HepG2 (cell line): ENCODE measurements at regions not wholly inside any gene's neighbourhood (a gene's known extent, or its start where the extent isn't known, plus 50 kb on each side); places are given as distances from the start of the nearest gene placed in this dataset.

Experiments
- ATAC-seq: fragments of 200-7000 bp; cut with Tn5 transposase; 3 replicates; pipeline ENCODE4 v1.9.1; 2020; ENCODE audit warnings: mild to moderate bottlenecking, moderate library complexity
- BruUV-seq: library from RNA; stranded (reverse); fragments of 400-500 nt; replicated peaks from 2 replicates; lab custom pipeline; 2021; lab: Mats Ljungman, UMichigan
- CTCF ChIA-PET: fragments of 300-600 bp; formaldehyde crosslinking; extraction: SDS; loops from one replicate; lab custom pipeline; 2021; ENCODE audit warnings: low total read pairs, inconsistent platforms, low intra/inter-chr PET ratio; lab: Yijun Ruan, JAX
- POLR2A ChIA-PET: fragments of 350-600 bp; sonication (Branson Sonifier 250); formaldehyde crosslinking; loops from one replicate; lab custom pipeline; 2020; ENCODE audit warnings: antibody characterized with exemption, inconsistent platforms; lab: Yijun Ruan, JAX
- DNase-seq: peaks from one replicate; pipeline ENCODE4 v3.0.0-alpha.2; 2015; ENCODE audit warnings: low spot score
- FAIRE-seq: peaks from 3 replicates; lab custom pipeline; 2011; peaks lifted over from hg19 to GRCh38; lab: Jason Lieb, UNC
- H2AFZ ChIP-seq: one replicate; pipeline ENCODE4 v1.6.1; 2011; ENCODE audit warnings: low read length, inconsistent platforms
- H3K27ac ChIP-seq: fragments of 300-600 bp; 3 replicates; pipeline ENCODE4 v1.8.0; 2011; ENCODE audit warnings: mixed run types, mild to moderate bottlenecking, mixed read lengths, low read length, inconsistent platforms; ENCODE audit not compliant: insufficient read depth; ENCODE audit errors: extremely low read length
- H3K27me3 ChIP-seq, 2 experiments: fragments of 200-600 bp in 1 of 2; 2 replicates in 1 of 2; 3 replicates in 1 of 2; pipeline versions ENCODE4 v1.6.0 to v1.8.0; 2011; ENCODE audit warnings: low read length in 2 of 2, mild to moderate bottlenecking in 2 of 2, moderate library complexity in 2 of 2, inconsistent platforms in 1 of 2; ENCODE audit not compliant: insufficient read depth in 2 of 2, control insufficient read depth in 1 of 2
- H3K36me3 ChIP-seq, 2 experiments: fragments of 200-600 bp in 1 of 2; replicated peaks in 1 of 2; 2 replicates in 1 of 2; 3 replicates in 1 of 2; pipeline versions ENCODE4 v1.5.1 to v1.8.0; 2011; ENCODE audit warnings: low read length in 2 of 2, inconsistent platforms in 1 of 2; ENCODE audit not compliant: insufficient read depth in 2 of 2, control insufficient read depth in 1 of 2
- H3K4me1 ChIP-seq: 2 replicates; pipeline ENCODE4 v1.5.1; 2012; ENCODE audit warnings: low read length, inconsistent platforms; ENCODE audit not compliant: insufficient read depth
- H3K4me2 ChIP-seq: 2 replicates; pipeline ENCODE4 v1.6.0; 2011; ENCODE audit warnings: low read depth, low read length, inconsistent platforms
- H3K4me3 ChIP-seq, 3 experiments: fragments of 200-600 bp in 1 of 3; sonication (generic), shearing (Covaris generic) in 1 of 3; replicated peaks in 1 of 3; 2 replicates each; pipeline ENCODE4 v1.5.1; 2011 to 2016; ENCODE audit warnings: low read length in 3 of 3, inconsistent platforms in 2 of 3, low read depth in 2 of 3, mild to moderate bottlenecking in 2 of 3, control low read depth in 1 of 3, mixed read lengths in 1 of 3; ENCODE audit not compliant: insufficient read depth in 1 of 3
- H3K79me2 ChIP-seq: one replicate; pipeline ENCODE4 v1.6.1; 2011; ENCODE audit warnings: low read length, inconsistent platforms; ENCODE audit not compliant: insufficient read depth
- H3K9ac ChIP-seq: 2 replicates; pipeline ENCODE4 v1.6.0; 2011; ENCODE audit warnings: mild to moderate bottlenecking, low read depth, low read length, inconsistent platforms; ENCODE audit not compliant: insufficient read depth
- H3K9me3 ChIP-seq: 2 replicates; pipeline ENCODE4 v1.5.1; 2012; ENCODE audit warnings: mild to moderate bottlenecking, low read length
- H4K20me1 ChIP-seq: 2 replicates; pipeline ENCODE4 v1.6.0; 2011; ENCODE audit warnings: inconsistent platforms, mild to moderate bottlenecking, low read length, moderate library complexity; ENCODE audit not compliant: insufficient read depth
- EP300 ChIP-seq, 3 experiments: sonication (generic) in 1 of 3; formaldehyde crosslinking in 1 of 3; IDR thresholded peaks; 2 replicates each; pipeline versions ENCODE4 v1.5.1 to v1.6.1; 2011 to 2020; ENCODE audit warnings: low read depth in 2 of 3, low read length in 2 of 3, borderline replicate concordance in 1 of 3, improper control_type of control experiment in 1 of 3, mild to moderate bottlenecking in 1 of 3, missing genetic modification reagents in 1 of 3, moderate library complexity in 1 of 3
- FIP1L1 ChIP-seq: fragments of 200-400 bp; formaldehyde crosslinking; IDR thresholded peaks from 2 replicates; pipeline ENCODE4 v1.6.1; 2018; ENCODE audit warnings: low read depth, mild to moderate bottlenecking, low read length, moderate library complexity, borderline replicate concordance; ENCODE audit not compliant: insufficient read depth
- HIC2 ChIP-seq: sonication (generic); formaldehyde crosslinking; IDR thresholded peaks from 2 replicates; pipeline ENCODE4 v1.9.0; 2022; ENCODE audit warnings: low read depth, missing genetic modification reagents
- HNRNPLL ChIP-seq: fragments of 200-400 bp; formaldehyde crosslinking; IDR thresholded peaks from 2 replicates; pipeline ENCODE4 v1.6.1; 2017; ENCODE audit warnings: mild to moderate bottlenecking, low read depth, low read length; ENCODE audit not compliant: poor library complexity, severe bottlenecking
- IRF2 ChIP-seq: IDR thresholded peaks from 2 replicates; pipeline ENCODE4 v1.6.1; 2018; ENCODE audit warnings: missing genetic modification reagents, missing compliant biosample characterization
- NCOA1 ChIP-seq: sonication (generic); formaldehyde crosslinking; IDR thresholded peaks from 2 replicates; pipeline ENCODE4 v1.9.0; 2021; ENCODE audit warnings: missing genetic modification reagents
- TEAD2 ChIP-seq: sonication (generic); formaldehyde crosslinking; IDR thresholded peaks from 2 replicates; pipeline ENCODE4 v1.9.0; 2021; ENCODE audit warnings: missing genetic modification reagents
- USF2 ChIP-seq, 2 experiments: sonication (generic) in 1 of 2; formaldehyde crosslinking in 1 of 2; IDR thresholded peaks; 2 replicates each; pipeline versions ENCODE4 v1.5.1 to v1.6.1; 2011 to 2020; ENCODE audit warnings: borderline replicate concordance in 1 of 2, low read depth in 1 of 2, low read length in 1 of 2, mild to moderate bottlenecking in 1 of 2, missing genetic modification reagents in 1 of 2, moderate library complexity in 1 of 2
- ZNF598 ChIP-seq: sonication (generic); formaldehyde crosslinking; IDR thresholded peaks from 2 replicates; pipeline ENCODE4 v1.5.1; 2020; ENCODE audit warnings: mild to moderate bottlenecking, missing genetic modification reagents, borderline replicate concordance
- ZNF605 ChIP-seq: sonication (generic); formaldehyde crosslinking; IDR thresholded peaks from 2 replicates; pipeline ENCODE4 v1.8.0; 2022; ENCODE audit warnings: mild to moderate bottlenecking, missing genetic modification reagents
- ZNF691 ChIP-seq: sonication (generic); formaldehyde crosslinking; IDR thresholded peaks from 2 replicates; pipeline ENCODE4 v1.4.0; 2020; ENCODE audit warnings: missing genetic modification reagents, low read depth, mild to moderate bottlenecking, borderline replicate concordance
- WGBS: methylation state at CpG from one replicate; pipeline ENCODE4 v1.1.6; 2017; ENCODE audit warnings: low lambda C conversion rate; 5-methylcytosine and 5-hydroxymethylcytosine counted together
- in situ Hi-C: cut with HindIII; loops from 2 replicates; pipeline ENCODE4 v1.10.0; 2017; ENCODE audit warnings: low pct_unique_long_range_greater_than_20kb; ENCODE audit not compliant: extremely low pct_ligation_motif_present
- intact Hi-C: fragments of 100-400 bp; cut with micrococcal nuclease; formaldehyde crosslinking; loops from one replicate; pipeline ENCODE4 v1.10.0; 2022; ENCODE audit not compliant: unreplicated experiment

- no peak for FAIRE-seq
- Histone ChIP-seq H2AFZ (no peak overlapping the region), H3K79me2 (no peaks in the 10 kb centered on the region), H3K9ac (no peak overlapping the region), H3K36me3 (no peaks in the 10 kb centered on the region), H4K20me1 (no peaks in the 10 kb centered on the region), H3K4me2 (no peak overlapping the region), H3K27ac (no peak overlapping the region), H3K4me3 (no peak overlapping the region), H3K4me1 (no peaks in the 10 kb centered on the region), H3K9me3 (peaks cover 22% of the 10 kb centered on the region), H3K27me3 (no peaks in the 10 kb centered on the region)
- ATAC-seq: no peak
- in situ Hi-C loops (no loop called here), intact Hi-C loops (no loop called here)
- BruUV-seq: no TSS peak
- 0% methylated on average over 2 of the region's 2 CpGs for WGBS
- POLR2A ChIA-PET: no interaction called here
- no peak for DNase-seq
- CTCF ChIA-PET: no interaction called here
- TF ChIP-seq EP300 (IDR thresholded peaks at IDR 0.05; ENCODE audit: low read depth in 2 of 2, low read length in 2 of 2) (no peak), EP300 (CRISPR knock-in tag; IDR thresholded peaks at IDR 0.05; ENCODE audit: borderline replicate concordance) (no peak), NCOA1 (CRISPR knock-in tag) (no peak), HNRNPLL (no peak), ZNF598 (no peak)
These were observed 69.5 kb upstream of the GNAZ start for GRCh38 chr22:23000657-23001347.

GRCh38 chr22:23001463-23001862, 68.9 kb upstream of the GNAZ start:
- H3K27ac ChIP-seq: no peak overlapping the region
- H4K20me1 ChIP-seq: no peaks in the 10 kb centered on the region
- H3K27me3 ChIP-seq: no peaks in the 10 kb centered on the region
- no peak overlapping the region for H2AFZ ChIP-seq
- ChIA-PET CTCF (no interaction called here), POLR2A (no interaction called here)
- H3K4me2 ChIP-seq: no peak overlapping the region
- H3K9ac ChIP-seq: no peak overlapping the region
- no peaks in the 10 kb centered on the region for H3K4me1 ChIP-seq
- intact Hi-C loops (no loop called here), in situ Hi-C loops (no loop called here)
- no peak for ATAC-seq
- no peak for FAIRE-seq
- peaks cover 20% of the 10 kb centered on the region for H3K9me3 ChIP-seq
- H3K4me3 ChIP-seq: no peak overlapping the region
- no peaks in the 10 kb centered on the region for H3K79me2 ChIP-seq
- no peaks in the 10 kb centered on the region for H3K36me3 ChIP-seq
- no TSS peak for BruUV-seq
- no peak for DNase-seq
- TF ChIP-seq USF2 (IDR thresholded peaks at IDR 0.05; ENCODE audit: low read depth, low read length) (no peak), USF2 (CRISPR knock-in tag; IDR thresholded peaks at IDR 0.05; ENCODE audit: borderline replicate concordance) (no peak), HIC2 (no peak), TEAD2 (CRISPR knock-in tag) (no peak), ZNF691 (CRISPR knock-in tag) (no peak), IRF2 (CRISPR knock-in tag) (no peak), ZNF605 (CRISPR knock-in tag) (no peak), FIP1L1 (no peak)
